ENCODE measurements at regions not wholly inside any gene's neighbourhood (a gene's known extent, or its start where the extent isn't known, plus 50 kb on each side); places are given as distances from the start of the nearest gene placed in this dataset.
"Not testable (repeated sequence)": the region's sequence is repeated elsewhere in the genome, so short reads cannot be mapped to it uniquely, and the experiment has no call there.

DNA sequence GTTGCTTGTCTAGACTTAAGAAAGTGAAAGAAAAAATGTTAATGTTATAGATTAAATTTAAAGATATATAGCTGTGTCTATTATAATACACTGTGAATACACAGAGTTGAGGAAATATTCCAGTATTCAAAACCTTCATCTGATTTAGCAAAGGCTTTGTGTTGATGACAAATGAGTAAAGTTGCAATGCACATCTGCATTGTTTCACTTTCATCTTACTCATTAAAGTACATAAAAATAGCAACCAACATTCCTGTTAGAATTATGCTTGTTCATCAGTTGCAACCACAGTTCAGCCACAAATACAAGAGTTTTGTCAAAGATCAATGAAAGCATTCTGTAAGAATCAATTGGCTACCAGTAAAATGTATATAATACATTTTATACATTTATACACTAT lies 346.4 kb upstream of the SLC7A11 start:
- no peak overlapping the region for H3K4me3 ChIP-seq (ENCODE audit: low read length)
- H3K36me3 ChIP-seq (ENCODE audit: control insufficient read depth, insufficient read depth, low read length, severe bottlenecking) = no peaks in the 10 kb centered on the region

DNA sequence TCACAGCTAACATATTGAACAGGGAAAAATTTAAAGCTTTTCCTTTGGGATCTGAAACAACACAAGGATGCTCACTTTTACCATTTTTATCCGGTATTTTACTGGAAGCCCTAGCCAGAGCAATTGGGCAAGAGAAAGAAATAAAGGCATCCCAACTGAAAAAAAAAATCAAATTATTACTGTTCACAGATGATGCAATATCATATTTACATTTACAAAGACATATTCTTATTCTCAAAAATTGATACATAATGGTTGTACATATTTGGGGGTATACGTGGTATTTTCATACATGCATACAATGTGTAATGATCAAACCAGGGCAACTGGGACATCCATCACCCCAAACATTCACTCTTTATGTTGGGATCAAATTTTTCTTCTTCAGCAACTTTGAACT lies 337.0 kb upstream of the SLC7A11 start:
- H3K4me1 ChIP-seq (ENCODE audit: control insufficient read depth, insufficient read depth, low read length) = no peaks in the 10 kb centered on the region
- H3K36me3 ChIP-seq (ENCODE audit: control insufficient read depth, insufficient read depth, low read length, severe bottlenecking) = no peaks in the 10 kb centered on the region
- peaks cover 23% of the 10 kb centered on the region for H3K9me3 ChIP-seq (ENCODE audit: control insufficient read depth, low read length)
- H3K27me3 ChIP-seq (replicated peaks; ENCODE audit: control insufficient read depth, insufficient read depth, low read length) = no peaks in the 10 kb centered on the region
- H3K4me3 ChIP-seq (ENCODE audit: low read length) = no peak overlapping the region
- DNase-seq (ENCODE audit: low read depth) = no peak
- H3K9ac ChIP-seq (ENCODE audit: low read length) = no peak overlapping the region

More for the DNA sequence above, 346.4 kb upstream of the SLC7A11 start:
- H3K4me1 ChIP-seq (ENCODE audit: control insufficient read depth, insufficient read depth, low read length) = no peaks in the 10 kb centered on the region
- no peaks in the 10 kb centered on the region for H3K9me3 ChIP-seq (ENCODE audit: control insufficient read depth, low read length)
- H3K9ac ChIP-seq (ENCODE audit: low read length) = no peak overlapping the region
- DNase-seq (ENCODE audit: low read depth) = no peak
- no peaks in the 10 kb centered on the region for H3K27me3 ChIP-seq (replicated peaks; ENCODE audit: control insufficient read depth, insufficient read depth, low read length)

DNA sequence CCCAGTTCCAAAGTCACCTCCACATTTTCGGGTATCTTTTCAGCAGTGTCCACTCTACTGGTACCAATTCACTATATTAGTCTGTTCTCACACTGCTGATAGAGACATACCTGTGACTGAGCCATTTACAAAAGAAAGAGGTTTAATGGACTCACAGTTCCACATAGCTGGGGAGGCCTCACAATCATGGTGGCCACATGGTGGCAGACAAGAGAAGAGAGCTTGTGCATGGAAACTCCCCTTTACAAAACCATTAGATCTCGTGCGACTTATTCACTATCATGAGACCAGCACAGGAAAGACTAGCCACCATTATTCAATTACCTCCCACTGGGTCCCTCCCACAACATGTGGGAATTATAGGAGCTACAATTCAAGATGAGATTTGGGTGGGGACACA lies 335.7 kb upstream of the SLC7A11 start:
- H3K4me3 ChIP-seq (ENCODE audit: low read length); DNase-seq (ENCODE audit: low read depth): not testable (repeated sequence)

DNA sequence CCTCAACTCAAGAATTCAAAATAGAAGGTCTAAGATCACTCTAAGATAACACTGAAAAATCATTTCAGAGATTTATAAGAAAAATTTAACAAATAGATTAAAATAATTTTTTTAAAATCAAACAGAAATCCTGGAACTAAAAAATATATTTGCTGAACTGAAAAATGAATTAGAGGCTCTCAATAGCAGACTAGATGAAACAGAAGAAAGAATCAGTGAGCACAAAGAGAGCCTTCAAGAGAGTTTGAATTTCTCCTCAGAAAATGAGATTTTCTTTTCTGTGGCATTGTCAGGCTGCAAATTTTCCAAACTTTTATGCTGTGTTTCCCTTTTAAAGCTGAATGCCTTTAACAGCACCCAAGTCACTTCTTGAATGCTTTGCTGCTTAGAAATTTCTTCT lies 335.0 kb upstream of the SLC7A11 start:
- no peak for DNase-seq (ENCODE audit: low read depth)
- no peak overlapping the region for H3K4me3 ChIP-seq (ENCODE audit: low read length)

More for the DNA sequence above, 335.7 kb upstream of the SLC7A11 start:
- H3K9ac ChIP-seq (ENCODE audit: low read length); H3K4me1 ChIP-seq (ENCODE audit: control insufficient read depth, insufficient read depth, low read length); H3K36me3 ChIP-seq (ENCODE audit: control insufficient read depth, insufficient read depth, low read length, severe bottlenecking); H3K27me3 ChIP-seq (replicated peaks; ENCODE audit: control insufficient read depth, insufficient read depth, low read length): not testable (repeated sequence)
- H3K9me3 ChIP-seq (ENCODE audit: control insufficient read depth, low read length) = peaks cover 23% of the 10 kb centered on the region

DNA sequence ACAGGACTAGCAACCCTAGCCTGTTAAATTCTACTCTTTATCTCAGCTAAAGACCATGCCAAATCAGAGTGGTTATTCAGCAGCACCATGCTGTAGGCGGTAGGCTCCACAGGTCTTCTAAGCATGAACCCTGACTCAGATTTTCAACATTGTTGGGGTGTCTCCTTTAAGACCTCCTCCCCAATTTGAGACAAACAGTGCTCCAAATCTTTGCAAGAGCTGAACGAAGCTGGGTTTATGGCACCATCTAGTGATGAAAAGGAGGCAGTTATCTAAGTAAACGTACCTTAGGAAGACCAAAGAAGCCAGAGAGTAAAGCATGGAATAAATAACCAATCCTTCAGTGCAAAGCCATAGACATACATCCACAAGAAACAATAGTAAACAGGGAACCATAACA lies 334.5 kb upstream of the SLC7A11 start:
- H3K9ac ChIP-seq (ENCODE audit: low read length) = no peak overlapping the region
- H3K4me1 ChIP-seq (ENCODE audit: control insufficient read depth, insufficient read depth, low read length) = peaks cover 6% of the 10 kb centered on the region
- no peak overlapping the region for H3K4me3 ChIP-seq (ENCODE audit: low read length)
- peaks cover 23% of the 10 kb centered on the region for H3K9me3 ChIP-seq (ENCODE audit: control insufficient read depth, low read length)
- H3K36me3 ChIP-seq (ENCODE audit: control insufficient read depth, insufficient read depth, low read length, severe bottlenecking) = no peaks in the 10 kb centered on the region
- DNase-seq (ENCODE audit: low read depth) = no peak
- no peaks in the 10 kb centered on the region for H3K27me3 ChIP-seq (replicated peaks; ENCODE audit: control insufficient read depth, insufficient read depth, low read length)

More for the DNA sequence above, 335.0 kb upstream of the SLC7A11 start:
- Histone ChIP-seq H3K9me3 (ENCODE audit: control insufficient read depth, low read length) (peaks cover 23% of the 10 kb centered on the region), H3K27me3 (replicated peaks; ENCODE audit: control insufficient read depth, insufficient read depth, low read length) (no peaks in the 10 kb centered on the region), H3K36me3 (ENCODE audit: control insufficient read depth, insufficient read depth, low read length, severe bottlenecking) (no peaks in the 10 kb centered on the region), H3K9ac (ENCODE audit: low read length) (no peak overlapping the region), H3K4me1 (ENCODE audit: control insufficient read depth, insufficient read depth, low read length) (peaks cover 6% of the 10 kb centered on the region)

DNA sequence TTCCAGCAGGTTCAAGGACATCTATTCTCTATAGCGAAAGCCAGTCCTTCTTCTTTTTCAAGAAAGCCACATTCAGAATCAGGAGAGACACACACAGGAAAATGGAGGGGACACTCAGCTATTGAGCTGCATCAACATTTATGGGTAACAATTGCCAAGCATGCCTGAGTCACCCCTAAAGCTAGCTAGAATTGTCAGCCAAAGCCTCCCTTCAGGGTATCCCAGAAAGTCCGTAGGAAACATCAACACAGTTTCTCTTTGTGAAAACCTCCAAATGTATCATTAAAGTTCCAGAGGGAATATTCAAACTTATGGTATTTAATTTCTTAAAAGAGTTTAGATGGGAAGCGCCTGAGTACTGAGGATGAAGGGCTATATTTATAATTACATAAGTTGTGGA lies 331.1 kb upstream of the SLC7A11 start:
- peaks cover 17% of the 10 kb centered on the region for H3K9me3 ChIP-seq (ENCODE audit: control insufficient read depth, low read length)
- peak overlapping the region; percentile 6 for H3K9ac ChIP-seq (ENCODE audit: low read length)
- no peaks in the 10 kb centered on the region for H3K27me3 ChIP-seq (replicated peaks; ENCODE audit: control insufficient read depth, insufficient read depth, low read length)
- no peaks in the 10 kb centered on the region for H3K36me3 ChIP-seq (ENCODE audit: control insufficient read depth, insufficient read depth, low read length, severe bottlenecking)
- peaks cover 6% of the 10 kb centered on the region for H3K4me1 ChIP-seq (ENCODE audit: control insufficient read depth, insufficient read depth, low read length)
- H3K4me3 ChIP-seq (ENCODE audit: low read length) = peak overlapping the region; percentile 51
- DNase-seq (ENCODE audit: low read depth) = peak; percentile 27

DNA sequence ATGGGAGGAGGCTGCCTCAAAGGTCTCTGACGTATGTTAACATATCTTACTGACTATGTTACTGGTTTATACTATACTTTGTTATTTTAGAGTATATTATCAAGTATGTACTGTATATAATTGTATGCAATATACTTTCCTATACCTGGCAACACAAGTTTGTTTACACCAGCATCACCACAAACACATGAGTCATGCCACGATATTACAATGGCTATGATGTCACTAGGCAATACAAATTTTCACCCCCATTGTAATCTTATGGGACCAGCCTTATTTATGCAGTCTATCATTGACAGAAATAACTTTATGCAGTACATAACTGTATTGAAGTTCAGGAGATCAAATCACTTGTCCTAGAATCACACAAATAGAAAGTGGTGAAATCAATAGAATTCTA lies 329.9 kb upstream of the SLC7A11 start:
- Histone ChIP-seq H3K9ac (ENCODE audit: low read length) (no peak overlapping the region), H3K4me1 (ENCODE audit: control insufficient read depth, insufficient read depth, low read length) (peaks cover 6% of the 10 kb centered on the region), H3K27me3 (replicated peaks; ENCODE audit: control insufficient read depth, insufficient read depth, low read length) (no peaks in the 10 kb centered on the region), H3K9me3 (ENCODE audit: control insufficient read depth, low read length) (peaks cover 4% of the 10 kb centered on the region), H3K4me3 (ENCODE audit: low read length) (no peak overlapping the region), H3K36me3 (ENCODE audit: control insufficient read depth, insufficient read depth, low read length, severe bottlenecking) (no peaks in the 10 kb centered on the region)
- DNase-seq (ENCODE audit: low read depth) = no peak

DNA sequence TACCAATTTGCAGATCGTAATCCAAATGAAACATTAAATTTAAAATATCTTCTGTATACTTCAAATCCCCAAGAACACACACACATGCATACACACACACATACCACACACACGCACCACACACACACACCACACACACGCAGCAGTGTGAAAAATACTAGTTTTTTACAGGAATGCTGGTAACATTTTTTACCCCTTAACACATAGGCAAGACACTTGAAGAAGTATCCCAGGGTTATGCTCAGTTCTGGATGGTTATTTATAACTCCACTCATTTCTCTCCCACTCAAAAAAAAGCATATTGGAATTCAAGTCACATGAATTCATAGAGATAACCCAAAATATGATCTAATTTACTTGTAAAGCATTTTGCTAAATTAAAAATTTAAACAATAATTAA lies 325.5 kb upstream of the SLC7A11 start:
- H3K4me1 ChIP-seq (ENCODE audit: control insufficient read depth, insufficient read depth, low read length) = peaks cover 8% of the 10 kb centered on the region
- peak; percentile 3 for DNase-seq (ENCODE audit: low read depth)
- H3K27me3 ChIP-seq (replicated peaks; ENCODE audit: control insufficient read depth, insufficient read depth, low read length) = no peaks in the 10 kb centered on the region
- H3K9me3 ChIP-seq (ENCODE audit: control insufficient read depth, low read length) = no peaks in the 10 kb centered on the region
- no peaks in the 10 kb centered on the region for H3K36me3 ChIP-seq (ENCODE audit: control insufficient read depth, insufficient read depth, low read length, severe bottlenecking)
- H3K4me3 ChIP-seq (ENCODE audit: low read length) = no peak overlapping the region
- H3K9ac ChIP-seq (ENCODE audit: low read length) = no peak overlapping the region

DNA sequence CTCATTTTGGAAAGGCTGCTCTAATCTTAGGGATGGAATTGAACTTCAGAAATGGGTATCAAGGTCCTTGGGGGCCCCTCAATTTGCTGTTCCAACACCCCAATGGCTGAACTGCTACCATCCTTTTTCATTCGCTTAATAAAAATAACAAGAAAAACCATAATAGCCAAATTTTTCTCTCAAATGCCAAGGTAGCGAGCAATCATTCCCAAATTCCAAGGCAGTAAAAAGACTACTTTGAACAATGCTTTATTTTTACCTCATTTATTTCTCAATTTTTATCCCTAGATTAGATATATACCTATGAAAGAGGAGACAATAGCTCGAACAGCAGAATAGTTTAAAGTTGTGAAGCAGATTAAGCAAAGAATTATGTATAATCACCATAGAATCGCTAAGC lies 323.4 kb upstream of the SLC7A11 start:
- no peaks in the 10 kb centered on the region for H3K9me3 ChIP-seq (ENCODE audit: control insufficient read depth, low read length)
- no peaks in the 10 kb centered on the region for H3K27me3 ChIP-seq (replicated peaks; ENCODE audit: control insufficient read depth, insufficient read depth, low read length)
- no peaks in the 10 kb centered on the region for H3K36me3 ChIP-seq (ENCODE audit: control insufficient read depth, insufficient read depth, low read length, severe bottlenecking)
- H3K4me1 ChIP-seq (ENCODE audit: control insufficient read depth, insufficient read depth, low read length) = peaks cover 12% of the 10 kb centered on the region
- DNase-seq (ENCODE audit: low read depth) = no peak
- H3K9ac ChIP-seq (ENCODE audit: low read length) = no peak overlapping the region
- no peak overlapping the region for H3K4me3 ChIP-seq (ENCODE audit: low read length)

DNA sequence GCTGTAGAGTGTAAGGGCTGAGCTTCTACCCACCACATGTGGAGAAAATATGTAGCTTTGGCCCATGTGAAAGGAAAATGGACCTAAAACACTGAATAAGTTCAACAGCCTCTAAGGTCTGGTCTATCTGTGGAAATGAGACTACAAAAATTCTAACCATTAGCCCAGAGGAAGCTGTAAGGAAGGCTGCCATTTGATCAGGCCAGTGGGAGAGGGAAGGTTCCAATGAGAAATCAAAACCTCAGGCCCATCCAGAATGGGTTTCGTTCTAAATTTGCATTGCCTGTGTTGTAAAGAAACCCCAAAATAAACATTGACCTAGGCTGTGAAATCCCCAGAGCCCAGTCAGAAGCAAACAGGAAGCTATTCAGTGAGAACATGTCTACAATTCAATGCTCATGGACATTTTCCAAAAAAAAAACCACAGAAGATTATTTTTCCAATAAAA lies 320.4 kb upstream of the SLC7A11 start:
- DNase-seq (ENCODE audit: low read depth) = no peak
- Histone ChIP-seq H3K27me3 (replicated peaks; ENCODE audit: control insufficient read depth, insufficient read depth, low read length) (no peaks in the 10 kb centered on the region), H3K4me3 (ENCODE audit: low read length) (no peak overlapping the region), H3K9me3 (ENCODE audit: control insufficient read depth, low read length) (no peaks in the 10 kb centered on the region), H3K36me3 (ENCODE audit: control insufficient read depth, insufficient read depth, low read length, severe bottlenecking) (no peaks in the 10 kb centered on the region), H3K4me1 (ENCODE audit: control insufficient read depth, insufficient read depth, low read length) (peaks cover 12% of the 10 kb centered on the region), H3K9ac (ENCODE audit: low read length) (no peak overlapping the region)

DNA sequence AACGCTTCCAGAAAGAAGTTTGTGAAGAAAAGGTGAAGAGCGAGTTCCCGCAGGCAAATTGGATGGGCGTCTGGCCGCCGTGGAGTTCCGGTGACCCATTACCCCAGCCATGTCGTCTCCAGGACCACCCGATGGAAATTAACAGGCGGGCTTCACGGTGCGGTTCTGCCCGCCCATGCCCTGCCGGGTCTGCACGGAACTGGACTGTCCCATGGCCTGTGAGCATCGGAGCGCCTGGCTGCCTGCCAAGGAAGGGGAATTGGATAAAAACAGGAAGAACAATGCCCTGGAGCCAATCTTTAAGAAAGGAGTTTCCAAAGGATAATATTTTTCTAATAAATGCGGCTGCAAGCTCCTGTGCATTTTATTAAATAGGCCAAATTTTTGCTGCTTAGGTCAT lies 319.8 kb upstream of the SLC7A11 start:
- Histone ChIP-seq H3K27me3 (replicated peaks; ENCODE audit: control insufficient read depth, insufficient read depth, low read length) (no peaks in the 10 kb centered on the region), H3K9me3 (ENCODE audit: control insufficient read depth, low read length) (no peaks in the 10 kb centered on the region), H3K4me3 (ENCODE audit: low read length) (no peak overlapping the region), H3K4me1 (ENCODE audit: control insufficient read depth, insufficient read depth, low read length) (peaks cover 12% of the 10 kb centered on the region), H3K36me3 (ENCODE audit: control insufficient read depth, insufficient read depth, low read length, severe bottlenecking) (no peaks in the 10 kb centered on the region), H3K9ac (ENCODE audit: low read length) (no peak overlapping the region)
- DNase-seq (ENCODE audit: low read depth) = no peak

DNA sequence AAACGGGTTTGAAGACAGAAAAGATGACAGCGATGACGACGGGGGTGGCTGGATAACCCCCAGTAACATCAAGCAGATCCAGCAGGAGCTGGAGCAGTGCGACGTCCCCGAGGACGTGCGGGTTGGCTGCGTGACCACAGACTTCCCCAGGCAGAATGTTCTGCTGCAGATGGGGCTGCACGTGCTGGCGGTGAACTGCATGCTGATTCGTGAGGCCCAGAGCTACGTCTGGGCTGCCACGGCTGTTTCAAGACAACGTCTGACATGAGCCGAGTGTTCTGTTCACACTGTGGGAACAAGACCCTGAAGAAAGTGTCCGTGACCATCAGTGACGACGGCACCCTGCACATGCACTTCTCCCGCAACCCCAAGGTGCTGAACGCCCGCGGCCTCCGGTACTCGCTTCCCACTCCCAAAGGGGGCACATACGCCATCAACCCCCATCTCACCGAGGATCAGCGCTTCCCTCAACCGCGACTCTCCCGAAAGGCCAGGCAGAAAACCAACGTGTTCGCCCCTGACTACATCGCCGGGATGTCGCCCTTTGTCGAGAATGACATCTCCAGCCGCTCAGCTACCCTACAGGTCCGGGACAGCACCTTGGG lies 319.2 kb upstream of the SLC7A11 start:
- DNase-seq (ENCODE audit: low read depth) = no peak
- no peak overlapping the region for H3K9ac ChIP-seq (ENCODE audit: low read length)
- no peaks in the 10 kb centered on the region for H3K36me3 ChIP-seq (ENCODE audit: control insufficient read depth, insufficient read depth, low read length, severe bottlenecking)
- no peak overlapping the region for H3K4me3 ChIP-seq (ENCODE audit: low read length)
- no peaks in the 10 kb centered on the region for H3K27me3 ChIP-seq (replicated peaks; ENCODE audit: control insufficient read depth, insufficient read depth, low read length)
- no peaks in the 10 kb centered on the region for H3K9me3 ChIP-seq (ENCODE audit: control insufficient read depth, low read length)
- peaks cover 12% of the 10 kb centered on the region for H3K4me1 ChIP-seq (ENCODE audit: control insufficient read depth, insufficient read depth, low read length)
